ENCODE measurements at regions not wholly inside any gene's neighbourhood (a gene's known extent, or its start where the extent isn't known, plus 50 kb on each side); places are given as distances from the start of the nearest gene placed in this dataset.

- TF ChIP-seq CTCF (IDR thresholded peaks at IDR 0.05) (peak in 2 of 7 experiments; percentile 9 to 15), POLR2A (IDR thresholded peaks at IDR 0.05) (no peak)
Measured at GRCh38 chr2:47651296-47651695, 80.5 kb upstream of the KCNK12 start.
